ENCODE measurements at regions not wholly inside any gene's neighbourhood (a gene's known extent, or its start where the extent isn't known, plus 50 kb on each side); places are given as distances from the start of the nearest gene placed in this dataset.

GRCh38 chr5:58383448-58383847 lies 76.4 kb downstream of the PLK2 start:
- no peak for TF ChIP-seq CTCF (IDR thresholded peaks at IDR 0.05; ENCODE audit: low read depth, low read length, missing input control)
- no peak for TF ChIP-seq REST (IDR thresholded peaks at IDR 0.05)
- TF ChIP-seq NR2F2 (IDR thresholded peaks at IDR 0.05), result no peak
- no peak for TF ChIP-seq FOXA2 (IDR thresholded peaks at IDR 0.05)
- no peak for TF ChIP-seq SP1 (IDR thresholded peaks at IDR 0.05)
- no peak for TF ChIP-seq TAF1 (conservative IDR thresholded peaks at IDR 0.05)
- TF ChIP-seq, protein P1, sequence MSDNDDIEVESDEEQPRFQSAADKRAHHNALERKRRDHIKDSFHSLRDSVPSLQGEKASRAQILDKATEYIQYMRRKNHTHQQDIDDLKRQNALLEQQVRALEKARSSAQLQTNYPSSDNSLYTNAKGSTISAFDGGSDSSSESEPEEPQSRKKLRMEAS (IDR thresholded peaks at IDR 0.05), result no peak
- TF ChIP-seq FOXA1 (IDR thresholded peaks at IDR 0.05), result no peak
- TF ChIP-seq EGR1 (IDR thresholded peaks at IDR 0.05; ENCODE audit: low read depth in 2 of 2), result no peak

All from liver (tissue), 3 donors.